Stomach (tissue), 8 donors: ENCODE measurements at regions not wholly inside any gene's neighbourhood (a gene's known extent, or its start where the extent isn't known, plus 50 kb on each side); places are given as distances from the start of the nearest gene placed in this dataset.
"Not testable (repeated sequence)": the region's sequence is repeated elsewhere in the genome, so short reads cannot be mapped to it uniquely, and the experiment has no call there.

ENCODE experiments used
- DNase-seq, 2 donors: peaks; one replicate each; pipeline versions ENCODE4 v3.0.0 to v3.0.0-alpha.2; 2013 to 2019
- H3K27ac ChIP-seq, 5 donors: fragments of 200-600 bp in 4 of 5; sonication (generic) in 4 of 5; one replicate each; pipeline ENCODE4 v1.5.1; 2013 to 2019; ENCODE audit warnings: mild to moderate bottlenecking in 1 of 5, moderate library complexity in 1 of 5
- H3K27me3 ChIP-seq, 3 donors: fragments of 200-600 bp; sonication (generic); one replicate each; pipeline ENCODE4 v1.5.1; 2017 to 2019; ENCODE audit warnings: mixed run types in 1 of 3
- H3K36me3 ChIP-seq, 4 donors: fragments of 200-600 bp; sonication (generic); 1 replicate in 3 of 4; 2 replicates in 1 of 4; pipeline ENCODE4 v1.5.1; 2016 to 2019
- H3K4me1 ChIP-seq, 4 donors: fragments of 200-600 bp; sonication (generic); one replicate each; pipeline ENCODE4 v1.5.1; 2016 to 2019
- H3K4me3 ChIP-seq, 4 donors: fragments of 200-600 bp; sonication (generic) in 3 of 4; one replicate each; pipeline ENCODE4 v1.5.1; 2016 to 2019; ENCODE audit warnings: mild to moderate bottlenecking in 1 of 4
- H3K9me3 ChIP-seq, 4 donors: fragments of 200-600 bp; sonication (generic); one replicate each; pipeline ENCODE4 v1.5.1; 2016 to 2019
- CTCF ChIP-seq, 7 experiments: fragments of 450-650 bp in 4 of 7; fragments of 200-600 bp in 3 of 7; sonication (generic) in 3 of 7; IDR thresholded peaks; one replicate each; pipeline ENCODE4 v1.5.1; 2016 to 2019; ENCODE audit warnings: antibody characterized with exemption in 7 of 7, control low read depth in 2 of 7, mild to moderate bottlenecking in 1 of 7
- EP300 ChIP-seq: sonication (generic); formaldehyde crosslinking; IDR thresholded peaks from one replicate; pipeline ENCODE4 v1.6.1; 2017; ENCODE audit warnings: antibody characterized with exemption
- POLR2A ChIP-seq, 4 donors: fragments of 450-650 bp; IDR thresholded peaks; one replicate each; pipeline ENCODE4 v1.6.1; 2016; ENCODE audit warnings: antibody characterized with exemption in 4 of 4, control low read depth in 2 of 4, mild to moderate bottlenecking in 1 of 4, moderate library complexity in 1 of 4
- POLR2AphosphoS5 ChIP-seq, 3 donors: sonication (generic); formaldehyde crosslinking; IDR thresholded peaks; one replicate each; pipeline ENCODE4 v1.6.1; 2016; ENCODE audit warnings: antibody characterized with exemption in 3 of 3
- WGBS, 5 donors: extraction: QIAGEN DNeasy Blood & Tissue Kit in 3 of 5; methylation state at CpG; one replicate each; pipeline versions ENCODE4 v1.1.5 to v1.1.7; 2013 to 2018; 5-methylcytosine and 5-hydroxymethylcytosine counted together
- intact Hi-C: fragments of 100-400 bp; cut with DNase I; formaldehyde crosslinking; loops from one replicate; pipeline ENCODE4 v1.15.1; 2023; ENCODE audit warnings: low total_unique reads
- donor health status: healthy with polysubstance abuse.
- donor health status: Bipolar disorder and iron deficiency.
- donor health status: healthy.

- peaks cover 0 to 8% (median 0%) of the 10 kb centered on the region in 4 donors for H3K4me1 ChIP-seq
- H3K36me3 ChIP-seq: no peaks in the 10 kb centered on the region
- intact Hi-C loops: no loop called here
- DNase-seq: no peak
- H3K27me3 ChIP-seq: no peaks in the 10 kb centered on the region
- TF ChIP-seq CTCF (IDR thresholded peaks at IDR 0.05): no peak
- no peak for TF ChIP-seq POLR2A (IDR thresholded peaks at IDR 0.05)
- TF ChIP-seq POLR2AphosphoS5 (IDR thresholded peaks at IDR 0.05): no peak
- no peak for TF ChIP-seq EP300
- no peak overlapping the region for H3K27ac ChIP-seq
- no peak overlapping the region for H3K4me3 ChIP-seq
- WGBS, 5 donors: 85 to 96% (median 92%) methylated on average over 3 of the region's 3 CpGs
- no peaks in the 10 kb centered on the region for H3K9me3 ChIP-seq
Measured at GRCh38 chr20:53808733-53809132, 215.1 kb upstream of the ZNF217 start.

- intact Hi-C loops, H3K4me3 ChIP-seq, H3K36me3 ChIP-seq, H3K27ac ChIP-seq, H3K27me3 ChIP-seq, H3K9me3 ChIP-seq, H3K4me1 ChIP-seq, DNase-seq: not testable (repeated sequence)
- WGBS, 5 donors: 86 to 98% (median 93%) methylated on average over 10 of the region's 10 CpGs
Measured at GRCh38 chr20:53808302-53808701, 214.7 kb upstream of the ZNF217 start.

- no peaks in the 10 kb centered on the region for H3K36me3 ChIP-seq
- H3K9me3 ChIP-seq: no peaks in the 10 kb centered on the region
- peaks cover 0 to 8% (median 0%) of the 10 kb centered on the region in 4 donors for H3K4me1 ChIP-seq
- WGBS, 5 donors: 87 to 94% (median 89%) methylated on average over 6 of the region's 6 CpGs
- intact Hi-C loops: no loop called here
- H3K27ac ChIP-seq: no peak overlapping the region
- TF ChIP-seq EP300: no peak
- TF ChIP-seq CTCF (IDR thresholded peaks at IDR 0.05): no peak
- no peak for TF ChIP-seq POLR2A (IDR thresholded peaks at IDR 0.05)
- no peak for TF ChIP-seq POLR2AphosphoS5 (IDR thresholded peaks at IDR 0.05)
- no peak overlapping the region for H3K4me3 ChIP-seq
- no peak for DNase-seq
- H3K27me3 ChIP-seq: no peaks in the 10 kb centered on the region
Measured at GRCh38 chr20:53806683-53807401, 213.2 kb upstream of the ZNF217 start.

- H3K27ac ChIP-seq: no peak overlapping the region
- TF ChIP-seq CTCF (IDR thresholded peaks at IDR 0.05): no peak
- TF ChIP-seq POLR2A (IDR thresholded peaks at IDR 0.05): no peak
- no peak for TF ChIP-seq POLR2AphosphoS5 (IDR thresholded peaks at IDR 0.05)
- WGBS, 5 donors: 55 to 64% (median 59%) methylated on average over 5 of the region's 5 CpGs
Measured at GRCh38 chr20:53805895-53806384, 212.3 kb upstream of the ZNF217 start.

More at GRCh38 chr20:53805895-53806384, 212.3 kb upstream of the ZNF217 start:
- Histone ChIP-seq H3K36me3 (no peaks in the 10 kb centered on the region), H3K27me3 (no peaks in the 10 kb centered on the region), H3K4me1 (peaks cover 0 to 14% (median 8%) of the 10 kb centered on the region in 4 donors), H3K4me3 (no peak overlapping the region), H3K9me3 (no peaks in the 10 kb centered on the region)
- DNase-seq: no peak
- intact Hi-C loops: no loop called here
